Keratinocyte (primary cell): ENCODE measurements at regions not wholly inside any gene's neighbourhood (a gene's known extent, or its start where the extent isn't known, plus 50 kb on each side); places are given as distances from the start of the nearest gene placed in this dataset.

Experiments used
- DNase-seq: peaks from one replicate; pipeline ENCODE4 v3.0.0-alpha.2; 2011; ENCODE audit warnings: low read depth, missing footprints, low spot score
- FAIRE-seq: peaks from 2 replicates; lab custom pipeline; 2011; peaks lifted over from hg19 to GRCh38; lab: Jason Lieb, UNC
- H2AFZ ChIP-seq: 2 replicates; pipeline ENCODE4 v1.6.0; 2012; ENCODE audit warnings: low read length, control low read depth, inconsistent platforms; ENCODE audit not compliant: control insufficient read depth
- H3K27ac ChIP-seq: 2 replicates; pipeline ENCODE4 v1.5.1; 2011; ENCODE audit warnings: low read length; ENCODE audit not compliant: control insufficient read depth, insufficient read depth
- H3K27me3 ChIP-seq: 3 replicates; pipeline ENCODE4 v1.6.0; 2011; ENCODE audit warnings: low read length; ENCODE audit not compliant: control insufficient read depth, insufficient read depth; ENCODE audit errors: extremely low read depth
- H3K36me3 ChIP-seq, 2 experiments: 2 replicates in 1 of 2; 3 replicates in 1 of 2; pipeline ENCODE4 v1.5.1; 2011; ENCODE audit warnings: low read length in 2 of 2, mild to moderate bottlenecking in 1 of 2; ENCODE audit not compliant: control insufficient read depth in 2 of 2, insufficient read depth in 2 of 2; ENCODE audit errors: extremely low read depth in 1 of 2
- H3K4me1 ChIP-seq: 3 replicates; pipeline ENCODE4 v1.5.1; 2011; ENCODE audit warnings: low read length; ENCODE audit not compliant: control insufficient read depth, insufficient read depth; ENCODE audit errors: extremely low read depth
- H3K4me2 ChIP-seq: 3 replicates; pipeline ENCODE4 v1.6.0; 2011; ENCODE audit warnings: low read depth, low read length; ENCODE audit not compliant: control insufficient read depth, insufficient read depth; ENCODE audit errors: extremely low read depth
- H3K4me3 ChIP-seq, 3 experiments: fragments of 200-600 bp in 1 of 3; sonication (generic) in 1 of 3; 2 replicates in 2 of 3; 3 replicates in 1 of 3; pipeline ENCODE4 v1.5.1; 2011 to 2016; ENCODE audit warnings: low read length in 3 of 3, mild to moderate bottlenecking in 3 of 3, control low read depth in 2 of 3, inconsistent platforms in 1 of 3, low read depth in 1 of 3, mixed read lengths in 1 of 3, mixed run types in 1 of 3, moderate library complexity in 1 of 3; ENCODE audit not compliant: control insufficient read depth in 2 of 3, insufficient read depth in 2 of 3; ENCODE audit errors: extremely low read depth in 1 of 3
- H3K79me2 ChIP-seq: 2 replicates; pipeline ENCODE4 v1.6.0; 2012; ENCODE audit warnings: low read length; ENCODE audit not compliant: control insufficient read depth, insufficient read depth
- H3K9ac ChIP-seq: 3 replicates; pipeline ENCODE4 v1.6.0; 2011; ENCODE audit warnings: low read length; ENCODE audit not compliant: control insufficient read depth, insufficient read depth; ENCODE audit errors: extremely low read depth
- H3K9me1 ChIP-seq: 3 replicates; pipeline ENCODE4 v1.6.0; 2011; ENCODE audit warnings: low read length; ENCODE audit not compliant: control insufficient read depth, insufficient read depth; ENCODE audit errors: extremely low read depth
- H3K9me3 ChIP-seq: 2 replicates; pipeline ENCODE4 v1.5.1; 2012; ENCODE audit warnings: low read depth, low read length; ENCODE audit not compliant: control insufficient read depth
- H4K20me1 ChIP-seq: 3 replicates; pipeline ENCODE4 v1.6.0; 2011; ENCODE audit warnings: low read length; ENCODE audit not compliant: control insufficient read depth, insufficient read depth; ENCODE audit errors: extremely low read depth
- EZH2 ChIP-seq: IDR thresholded peaks from one replicate; pipeline ENCODE4 v1.6.1; 2012; ENCODE audit warnings: inconsistent platforms, mild to moderate bottlenecking, low read length, moderate library complexity
- dilution Hi-C: fragments of 300-500 bp; cut with MboI; formaldehyde crosslinking; loops from one replicate; pipeline ENCODE4 v1.7.0; 2020; ENCODE audit warnings: low sequenced_read_pairs; ENCODE audit not compliant: extremely low pct_ligation_motif_present
- TF ChIP-seq, protein P1 (sequence below), 3 experiments: IDR thresholded peaks in 1 of 3; conservative IDR thresholded peaks in 1 of 3; optimal IDR thresholded peaks in 1 of 3; 2 replicates in 2 of 3; 3 replicates in 1 of 3; pipeline versions ENCODE3 to v1.5.1; 2011; ENCODE audit warnings: low read length in 3 of 3, mild to moderate bottlenecking in 3 of 3, moderate library complexity in 2 of 3, control low read depth in 1 of 3, inconsistent platforms in 1 of 3; ENCODE audit not compliant: insufficient read depth in 2 of 3; ENCODE audit errors: extremely low read depth in 1 of 3

DNA sequence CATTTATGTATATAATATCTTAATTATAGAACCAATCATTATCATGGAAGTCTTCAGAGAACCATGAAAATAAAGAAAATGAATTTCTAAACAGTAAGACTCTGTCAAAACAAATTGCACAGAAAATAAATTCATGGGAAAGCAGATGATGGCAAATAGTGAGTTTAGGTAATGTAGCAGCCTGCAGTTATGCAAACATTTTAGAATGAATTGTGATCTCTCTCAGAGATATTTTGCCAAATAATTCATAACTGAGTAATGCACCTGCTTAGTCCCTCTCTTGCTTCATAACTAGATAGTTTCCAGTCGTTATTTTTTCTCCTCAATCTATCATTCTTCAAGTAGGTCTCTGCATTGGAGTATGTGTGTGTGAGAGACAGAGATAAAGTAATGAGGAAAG, 492.7 kb upstream of the THBS1 start:
- TF ChIP-seq, protein P1, sequence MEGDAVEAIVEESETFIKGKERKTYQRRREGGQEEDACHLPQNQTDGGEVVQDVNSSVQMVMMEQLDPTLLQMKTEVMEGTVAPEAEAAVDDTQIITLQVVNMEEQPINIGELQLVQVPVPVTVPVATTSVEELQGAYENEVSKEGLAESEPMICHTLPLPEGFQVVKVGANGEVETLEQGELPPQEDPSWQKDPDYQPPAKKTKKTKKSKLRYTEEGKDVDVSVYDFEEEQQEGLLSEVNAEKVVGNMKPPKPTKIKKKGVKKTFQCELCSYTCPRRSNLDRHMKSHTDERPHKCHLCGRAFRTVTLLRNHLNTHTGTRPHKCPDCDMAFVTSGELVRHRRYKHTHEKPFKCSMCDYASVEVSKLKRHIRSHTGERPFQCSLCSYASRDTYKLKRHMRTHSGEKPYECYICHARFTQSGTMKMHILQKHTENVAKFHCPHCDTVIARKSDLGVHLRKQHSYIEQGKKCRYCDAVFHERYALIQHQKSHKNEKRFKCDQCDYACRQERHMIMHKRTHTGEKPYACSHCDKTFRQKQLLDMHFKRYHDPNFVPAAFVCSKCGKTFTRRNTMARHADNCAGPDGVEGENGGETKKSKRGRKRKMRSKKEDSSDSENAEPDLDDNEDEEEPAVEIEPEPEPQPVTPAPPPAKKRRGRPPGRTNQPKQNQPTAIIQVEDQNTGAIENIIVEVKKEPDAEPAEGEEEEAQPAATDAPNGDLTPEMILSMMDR (optimal IDR thresholded peaks at IDR 0.05 in 1 of 3, IDR thresholded peaks at IDR 0.05 in 1 of 3, conservative IDR thresholded peaks at IDR 0.05 in 1 of 3; ENCODE audit: extremely low read depth in 1 of 3, insufficient read depth in 2 of 3, low read length in 3 of 3): no peak
- TF ChIP-seq EZH2: no peak
- Histone ChIP-seq H3K27me3 (no peaks in the 10 kb centered on the region), H3K4me1 (no peaks in the 10 kb centered on the region), H3K4me2 (no peak overlapping the region), H4K20me1 (no peaks in the 10 kb centered on the region), H3K27ac (no peak overlapping the region), H3K9me1 (no peaks in the 10 kb centered on the region), H3K9ac (no peak overlapping the region), H3K36me3 (no peaks in the 10 kb centered on the region), H3K79me2 (no peaks in the 10 kb centered on the region), H2AFZ (no peak overlapping the region), H3K4me3 (no peak overlapping the region), H3K9me3 (no peaks in the 10 kb centered on the region)
- FAIRE-seq: no peak
- DNase-seq: no peak
- dilution Hi-C loops: no loop called here

DNA sequence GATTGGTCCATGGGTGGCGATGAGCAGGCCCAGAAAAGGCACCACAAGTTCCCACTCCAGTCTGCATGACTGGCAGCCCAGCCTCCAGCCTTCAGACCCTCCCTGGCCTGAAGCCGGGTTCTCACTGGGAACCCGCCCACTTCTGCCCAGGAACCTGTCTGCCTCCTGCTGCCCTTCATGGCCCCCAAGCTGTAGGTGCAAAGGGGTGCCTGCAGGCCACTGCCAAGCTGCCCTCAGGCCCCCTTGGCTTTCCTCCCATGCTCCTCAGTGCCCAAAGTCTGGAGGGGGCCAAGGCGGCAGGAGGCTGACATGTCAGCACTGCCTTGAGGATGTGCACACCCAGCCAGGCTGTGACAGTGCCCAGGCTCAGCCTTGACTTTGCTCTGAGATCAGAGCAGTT, 488.5 kb upstream of the THBS1 start:
- no peak overlapping the region for H3K4me3 ChIP-seq
- no peak overlapping the region for H2AFZ ChIP-seq
- H3K9me1 ChIP-seq: no peaks in the 10 kb centered on the region
- no peak for FAIRE-seq
- no peak overlapping the region for H3K4me2 ChIP-seq
- H3K27me3 ChIP-seq: no peaks in the 10 kb centered on the region
- no peaks in the 10 kb centered on the region for H3K79me2 ChIP-seq
- H3K9ac ChIP-seq: no peak overlapping the region
- peaks cover 9% of the 10 kb centered on the region for H3K4me1 ChIP-seq
- no peak for TF ChIP-seq EZH2
- TF ChIP-seq, protein P1 (optimal IDR thresholded peaks at IDR 0.05 in 1 of 3, IDR thresholded peaks at IDR 0.05 in 1 of 3, conservative IDR thresholded peaks at IDR 0.05 in 1 of 3; ENCODE audit: extremely low read depth in 1 of 3, insufficient read depth in 2 of 3, low read length in 3 of 3): no peak
- no peaks in the 10 kb centered on the region for H3K9me3 ChIP-seq
- H3K27ac ChIP-seq: no peak overlapping the region
- H4K20me1 ChIP-seq: no peaks in the 10 kb centered on the region
- H3K36me3 ChIP-seq: no peaks in the 10 kb centered on the region
- dilution Hi-C loops: no loop called here
- DNase-seq: no peak
